ENCODE measurements at regions not wholly inside any gene's neighbourhood (a gene's known extent, or its start where the extent isn't known, plus 50 kb on each side); places are given as distances from the start of the nearest gene placed in this dataset.
"Not testable (repeated sequence)": the region's sequence is repeated elsewhere in the genome, so short reads cannot be mapped to it uniquely, and the experiment has no call there.

GRCh38 chr5:87529486-87530076 is 116.9 kb upstream of the CCNH start:
- TF ChIP-seq, protein P1, sequence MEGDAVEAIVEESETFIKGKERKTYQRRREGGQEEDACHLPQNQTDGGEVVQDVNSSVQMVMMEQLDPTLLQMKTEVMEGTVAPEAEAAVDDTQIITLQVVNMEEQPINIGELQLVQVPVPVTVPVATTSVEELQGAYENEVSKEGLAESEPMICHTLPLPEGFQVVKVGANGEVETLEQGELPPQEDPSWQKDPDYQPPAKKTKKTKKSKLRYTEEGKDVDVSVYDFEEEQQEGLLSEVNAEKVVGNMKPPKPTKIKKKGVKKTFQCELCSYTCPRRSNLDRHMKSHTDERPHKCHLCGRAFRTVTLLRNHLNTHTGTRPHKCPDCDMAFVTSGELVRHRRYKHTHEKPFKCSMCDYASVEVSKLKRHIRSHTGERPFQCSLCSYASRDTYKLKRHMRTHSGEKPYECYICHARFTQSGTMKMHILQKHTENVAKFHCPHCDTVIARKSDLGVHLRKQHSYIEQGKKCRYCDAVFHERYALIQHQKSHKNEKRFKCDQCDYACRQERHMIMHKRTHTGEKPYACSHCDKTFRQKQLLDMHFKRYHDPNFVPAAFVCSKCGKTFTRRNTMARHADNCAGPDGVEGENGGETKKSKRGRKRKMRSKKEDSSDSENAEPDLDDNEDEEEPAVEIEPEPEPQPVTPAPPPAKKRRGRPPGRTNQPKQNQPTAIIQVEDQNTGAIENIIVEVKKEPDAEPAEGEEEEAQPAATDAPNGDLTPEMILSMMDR (IDR thresholded peaks at IDR 0.05; ENCODE audit: low read depth, low read length, missing control alignments), result no peak
- no peak overlapping the region for H3K4me3 ChIP-seq (ENCODE audit: low read depth, low read length)
- in situ Hi-C loops (cut with HindIII; ENCODE audit: low sequenced_read_pairs), result no loop called here
- no peak for DNase-seq (ENCODE audit: low read depth)

GRCh38 chr5:87526131-87526530 is 113.4 kb upstream of the CCNH start:
- DNase-seq (ENCODE audit: low read depth), result peak; percentile 44
- in situ Hi-C loops (cut with HindIII; ENCODE audit: low sequenced_read_pairs), result no loop called here
- TF ChIP-seq, protein P1 (IDR thresholded peaks at IDR 0.05; ENCODE audit: low read depth, low read length, missing control alignments), result no peak
- no peak overlapping the region for H3K4me3 ChIP-seq (ENCODE audit: low read depth, low read length)

- in situ Hi-C loops (cut with HindIII; ENCODE audit: low sequenced_read_pairs), result no loop called here
- TF ChIP-seq, protein P1 (IDR thresholded peaks at IDR 0.05; ENCODE audit: low read depth, low read length, missing control alignments), result no peak
- no peak overlapping the region for H3K4me3 ChIP-seq (ENCODE audit: low read depth, low read length)
- no peak for DNase-seq (ENCODE audit: low read depth)
Measured at GRCh38 chr5:87524217-87524616, 111.5 kb upstream of the CCNH start.

DNA sequence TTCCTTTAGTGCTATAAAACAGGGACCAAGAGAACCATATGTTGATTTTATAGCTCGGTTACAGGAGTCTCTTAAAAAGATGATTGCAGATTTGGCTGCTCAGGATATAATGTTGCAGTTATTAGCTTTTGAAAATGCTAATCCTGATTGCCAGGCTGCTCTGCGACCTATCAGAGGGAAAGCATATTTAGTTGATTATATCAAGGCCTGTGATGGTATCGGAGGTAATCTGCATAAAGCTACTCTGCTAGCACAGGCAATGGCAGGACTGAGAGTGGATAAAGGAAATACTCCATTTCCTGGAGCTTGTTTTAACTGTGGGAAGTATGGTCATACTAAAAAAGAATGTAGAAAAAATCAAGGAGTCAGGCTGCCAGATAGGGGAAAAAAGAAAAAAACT is 99.0 kb upstream of the CCNH start:
- DNase-seq (ENCODE audit: low read depth); H3K4me3 ChIP-seq (ENCODE audit: low read depth, low read length); in situ Hi-C loops (cut with HindIII; ENCODE audit: low sequenced_read_pairs): not testable (repeated sequence)

DNA sequence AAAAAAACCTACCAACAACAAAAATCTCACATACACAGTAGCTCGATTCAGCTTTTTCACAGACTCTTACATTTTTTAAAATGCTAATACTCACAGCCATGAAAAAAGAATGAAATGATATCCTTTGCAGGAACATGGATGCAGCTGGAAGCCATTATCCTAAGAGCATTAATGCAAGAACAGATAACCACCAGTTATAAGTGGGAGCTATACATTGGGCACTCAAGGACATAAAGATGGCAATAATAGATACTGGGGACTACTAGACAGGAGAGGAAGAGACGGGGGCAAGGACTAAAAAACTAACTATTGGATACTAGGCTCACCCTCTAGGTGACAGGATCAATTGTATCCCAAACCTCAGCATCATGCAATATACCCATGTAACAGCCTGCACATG is 90.3 kb upstream of the CCNH start:
- in situ Hi-C loops (cut with HindIII; ENCODE audit: low sequenced_read_pairs), result no loop called here

GRCh38 chr5:87499478-87500410 is 87.0 kb upstream of the CCNH start:
- TF ChIP-seq, protein P1 (IDR thresholded peaks at IDR 0.05; ENCODE audit: low read depth, low read length, missing control alignments), result no peak
- in situ Hi-C loops (cut with HindIII; ENCODE audit: low sequenced_read_pairs), result no loop called here
- DNase-seq (ENCODE audit: low read depth), result no peak
- no peak overlapping the region for H3K4me3 ChIP-seq (ENCODE audit: low read depth, low read length)

More for the DNA sequence above, 90.3 kb upstream of the CCNH start:
- TF ChIP-seq, protein P1 (IDR thresholded peaks at IDR 0.05; ENCODE audit: low read depth, low read length, missing control alignments), result no peak
- no peak overlapping the region for H3K4me3 ChIP-seq (ENCODE audit: low read depth, low read length)
- DNase-seq (ENCODE audit: low read depth), result no peak

Data from astrocyte of the cerebellum (primary cell).